ENCODE measurements at regions not wholly inside any gene's neighbourhood (a gene's known extent, or its start where the extent isn't known, plus 50 kb on each side); places are given as distances from the start of the nearest gene placed in this dataset.

GRCh38 chr4:103936653-103937145 is 216.9 kb upstream of the TACR3 start (continued):
- TF ChIP-seq ZNF462 (CRISPR knock-in tag; IDR thresholded peaks at IDR 0.05) (no peak), REST (IDR thresholded peaks at IDR 0.05; ENCODE audit: unreplicated experiment) (no peak), STAT1 (IDR thresholded peaks at IDR 0.05; ENCODE audit: unreplicated experiment) (no peak), POLR2AphosphoS5 (IDR thresholded peaks at IDR 0.05; ENCODE audit: low read depth) (no peak), NANOG (IDR thresholded peaks at IDR 0.05; ENCODE audit: borderline replicate concordance) (no peak), ZNF114 (CRISPR knock-in tag; IDR thresholded peaks at IDR 0.05) (no peak), EZH2phosphoT487 (IDR thresholded peaks at IDR 0.05; ENCODE audit: unreplicated experiment) (no peak), EZH2 (IDR thresholded peaks at IDR 0.05; ENCODE audit: low read depth, unreplicated experiment) (no peak)
- TF ChIP-seq, protein P1, sequence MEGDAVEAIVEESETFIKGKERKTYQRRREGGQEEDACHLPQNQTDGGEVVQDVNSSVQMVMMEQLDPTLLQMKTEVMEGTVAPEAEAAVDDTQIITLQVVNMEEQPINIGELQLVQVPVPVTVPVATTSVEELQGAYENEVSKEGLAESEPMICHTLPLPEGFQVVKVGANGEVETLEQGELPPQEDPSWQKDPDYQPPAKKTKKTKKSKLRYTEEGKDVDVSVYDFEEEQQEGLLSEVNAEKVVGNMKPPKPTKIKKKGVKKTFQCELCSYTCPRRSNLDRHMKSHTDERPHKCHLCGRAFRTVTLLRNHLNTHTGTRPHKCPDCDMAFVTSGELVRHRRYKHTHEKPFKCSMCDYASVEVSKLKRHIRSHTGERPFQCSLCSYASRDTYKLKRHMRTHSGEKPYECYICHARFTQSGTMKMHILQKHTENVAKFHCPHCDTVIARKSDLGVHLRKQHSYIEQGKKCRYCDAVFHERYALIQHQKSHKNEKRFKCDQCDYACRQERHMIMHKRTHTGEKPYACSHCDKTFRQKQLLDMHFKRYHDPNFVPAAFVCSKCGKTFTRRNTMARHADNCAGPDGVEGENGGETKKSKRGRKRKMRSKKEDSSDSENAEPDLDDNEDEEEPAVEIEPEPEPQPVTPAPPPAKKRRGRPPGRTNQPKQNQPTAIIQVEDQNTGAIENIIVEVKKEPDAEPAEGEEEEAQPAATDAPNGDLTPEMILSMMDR (conservative IDR thresholded peaks at IDR 0.05; ENCODE audit: low read depth in 2 of 2): no peak

Data from GM23338 (cell line).